OCI-LY1 (cell line): ENCODE measurements at regions not wholly inside any gene's neighbourhood (a gene's known extent, or its start where the extent isn't known, plus 50 kb on each side); places are given as distances from the start of the nearest gene placed in this dataset.

ENCODE experiments used
- H2AFZ ChIP-seq: fragments of 200-600 bp; sonication (generic), shearing (Covaris generic); 2 replicates; pipeline ENCODE4 v1.6.0; 2014; ENCODE audit warnings: antibody characterized with exemption, mild to moderate bottlenecking, low read length
- H3F3A ChIP-seq: fragments of 200-600 bp; sonication (generic), shearing (Covaris generic); 2 replicates; pipeline ENCODE4 v1.6.0; 2014; ENCODE audit warnings: mild to moderate bottlenecking, antibody characterized with exemption, low read length, moderate library complexity; ENCODE audit not compliant: insufficient read depth
- H3K27ac ChIP-seq: fragments of 200-600 bp; sonication (generic); 2 replicates; pipeline ENCODE4 v1.5.1; 2014; ENCODE audit warnings: low read length, mixed run types, mild to moderate bottlenecking, low read depth; ENCODE audit not compliant: poor library complexity, severe bottlenecking
- H3K27me3 ChIP-seq: fragments of 200-600 bp; sonication (generic); 2 replicates; pipeline ENCODE4 v1.6.0; 2014; ENCODE audit warnings: antibody characterized with exemption, mild to moderate bottlenecking, low read length, moderate library complexity; ENCODE audit not compliant: insufficient read depth
- H3K36me3 ChIP-seq: fragments of 200-600 bp; sonication (generic); 2 replicates; pipeline ENCODE4 v1.6.1; 2014; ENCODE audit warnings: mild to moderate bottlenecking, antibody characterized with exemption, low read length, moderate library complexity, mixed read lengths; ENCODE audit not compliant: insufficient read depth
- H3K4me1 ChIP-seq: fragments of 200-600 bp; sonication (generic); 2 replicates; pipeline ENCODE4 v1.5.1; 2014; ENCODE audit warnings: mild to moderate bottlenecking, low read length, moderate library complexity; ENCODE audit not compliant: insufficient read depth, severe bottlenecking
- H3K4me2 ChIP-seq: fragments of 200-600 bp; sonication (generic), shearing (Covaris generic); 2 replicates; pipeline ENCODE4 v1.6.1; 2014; ENCODE audit warnings: low read length
- H3K4me3 ChIP-seq: fragments of 200-600 bp; sonication (generic); 2 replicates; pipeline ENCODE4 v1.5.1; 2014; ENCODE audit warnings: low read length, low read depth, mild to moderate bottlenecking, mixed read lengths; ENCODE audit not compliant: poor library complexity, severe bottlenecking
- H3K79me2 ChIP-seq: fragments of 200-600 bp; shearing (Covaris generic); 2 replicates; pipeline ENCODE4 v1.6.1; 2016; ENCODE audit warnings: mixed run types, low read length, mixed read lengths; ENCODE audit not compliant: insufficient read depth
- H3K9ac ChIP-seq: fragments of 200-600 bp; sonication (generic), shearing (Covaris generic); 2 replicates; pipeline ENCODE4 v1.6.1; 2014; ENCODE audit warnings: mild to moderate bottlenecking, low read length, mixed read lengths
- H3K9me2 ChIP-seq: fragments of 200-600 bp; sonication (generic), shearing (Covaris generic); 2 replicates; pipeline ENCODE4 v1.6.1; 2014; ENCODE audit warnings: low read depth, mild to moderate bottlenecking, low read length, mixed read lengths
- H3K9me3 ChIP-seq: fragments of 200-600 bp; shearing (Covaris generic); 2 replicates; pipeline ENCODE4 v1.6.1; 2014; ENCODE audit warnings: low read length, mixed read lengths
- H4K20me1 ChIP-seq: fragments of 200-600 bp; sonication (generic), shearing (Covaris generic); 2 replicates; pipeline ENCODE4 v1.6.0; 2016; ENCODE audit warnings: mild to moderate bottlenecking, low read length; ENCODE audit not compliant: insufficient read depth
- CTCF ChIP-seq: fragments of 200-600 bp; sonication (generic), shearing (Covaris generic); IDR thresholded peaks from 2 replicates; pipeline ENCODE4 v1.5.1; 2017; ENCODE audit warnings: mild to moderate bottlenecking, antibody characterized with exemption, low read length, moderate library complexity, mixed read lengths
- EZH2 ChIP-seq: fragments of 200-600 bp; sonication (generic), shearing (Covaris generic); IDR thresholded peaks from 2 replicates; pipeline ENCODE4 v1.8.0; 2017; ENCODE audit warnings: borderline replicate concordance, mixed run types, mild to moderate bottlenecking, antibody characterized with exemption, low read length, moderate library complexity, mixed read lengths

- Histone ChIP-seq H3K4me2 (no peak overlapping the region), H3K27ac (no peak overlapping the region), H3K79me2 (no peaks in the 10 kb centered on the region), H3K27me3 (no peaks in the 10 kb centered on the region), H2AFZ (no peak overlapping the region), H4K20me1 (no peaks in the 10 kb centered on the region), H3K36me3 (no peaks in the 10 kb centered on the region), H3K4me1 (no peaks in the 10 kb centered on the region), H3K9me3 (no peaks in the 10 kb centered on the region), H3K4me3 (no peak overlapping the region), H3K9ac (no peak overlapping the region), H3F3A (no peaks in the 10 kb centered on the region), H3K9me2 (no peaks in the 10 kb centered on the region)
- TF ChIP-seq CTCF (no peak), EZH2 (no peak)
Observed at GRCh38 chr4:120561648-120562047, 360.9 kb downstream of the PRDM5 start.

GRCh38 chr4:120557372-120557771, 365.2 kb downstream of the PRDM5 start:
- Histone ChIP-seq H3K4me3 (no peak overlapping the region), H3K9ac (no peak overlapping the region), H3K9me3 (no peaks in the 10 kb centered on the region), H2AFZ (no peak overlapping the region), H3K4me2 (no peak overlapping the region), H3K9me2 (no peaks in the 10 kb centered on the region), H3F3A (no peaks in the 10 kb centered on the region), H3K79me2 (no peaks in the 10 kb centered on the region), H4K20me1 (no peaks in the 10 kb centered on the region), H3K27me3 (no peaks in the 10 kb centered on the region), H3K36me3 (no peaks in the 10 kb centered on the region), H3K27ac (no peak overlapping the region), H3K4me1 (no peaks in the 10 kb centered on the region)
- no peak for TF ChIP-seq EZH2
- no peak for TF ChIP-seq CTCF

- Histone ChIP-seq H3K9me2 (no peaks in the 10 kb centered on the region), H3K36me3 (no peaks in the 10 kb centered on the region), H3K9ac (no peak overlapping the region), H3K4me3 (no peak overlapping the region), H3K27ac (no peak overlapping the region), H3K79me2 (no peaks in the 10 kb centered on the region), H3K4me2 (no peak overlapping the region), H2AFZ (no peak overlapping the region), H3F3A (no peaks in the 10 kb centered on the region), H4K20me1 (no peaks in the 10 kb centered on the region), H3K9me3 (no peaks in the 10 kb centered on the region), H3K4me1 (no peaks in the 10 kb centered on the region), H3K27me3 (no peaks in the 10 kb centered on the region)
- no peak for TF ChIP-seq CTCF
- TF ChIP-seq EZH2, result no peak
Observed at GRCh38 chr4:120555058-120555457, 367.5 kb downstream of the PRDM5 start.
